GM12865 (cell line): ENCODE measurements at regions not wholly inside any gene's neighbourhood (a gene's known extent, or its start where the extent isn't known, plus 50 kb on each side); places are given as distances from the start of the nearest gene placed in this dataset.

Experiments
- DNase-seq: peaks from one replicate; pipeline ENCODE4 v3.0.0; 2010; ENCODE audit warnings: low read depth
- H3K4me3 ChIP-seq: 2 replicates; pipeline ENCODE4 v1.5.1; 2011; ENCODE audit warnings: mild to moderate bottlenecking, low read depth, low read length, control low read depth
- TF ChIP-seq, protein P1 (sequence below): IDR thresholded peaks from 2 replicates; pipeline ENCODE4 v1.5.1; 2011; ENCODE audit warnings: low read length, control low read depth, low read depth, inconsistent platforms; ENCODE audit not compliant: insufficient read depth; ENCODE audit errors: missing control alignments

DNA sequence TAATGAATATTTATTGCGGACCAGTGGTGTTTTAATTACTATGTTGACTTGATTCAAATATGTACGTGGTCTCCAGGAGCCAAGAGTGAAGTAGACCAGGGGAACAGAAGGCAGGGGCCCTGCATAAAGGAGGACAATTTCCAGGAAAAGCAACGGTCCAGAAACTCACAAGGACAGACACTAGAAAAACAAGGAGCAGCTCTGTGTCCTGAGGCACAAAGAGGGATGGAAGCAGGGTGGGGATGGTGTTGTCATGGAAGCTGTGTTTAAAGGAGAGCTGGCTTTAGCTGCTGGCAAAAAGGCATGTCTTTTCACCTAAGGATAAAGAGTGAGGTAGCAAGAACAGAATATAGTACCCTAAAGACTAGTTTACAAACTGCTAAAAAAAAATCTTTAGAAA, 254.1 kb upstream of the TENM3 start:
- H3K4me3 ChIP-seq, result no peak overlapping the region
- no peak for DNase-seq
- TF ChIP-seq, protein P1, sequence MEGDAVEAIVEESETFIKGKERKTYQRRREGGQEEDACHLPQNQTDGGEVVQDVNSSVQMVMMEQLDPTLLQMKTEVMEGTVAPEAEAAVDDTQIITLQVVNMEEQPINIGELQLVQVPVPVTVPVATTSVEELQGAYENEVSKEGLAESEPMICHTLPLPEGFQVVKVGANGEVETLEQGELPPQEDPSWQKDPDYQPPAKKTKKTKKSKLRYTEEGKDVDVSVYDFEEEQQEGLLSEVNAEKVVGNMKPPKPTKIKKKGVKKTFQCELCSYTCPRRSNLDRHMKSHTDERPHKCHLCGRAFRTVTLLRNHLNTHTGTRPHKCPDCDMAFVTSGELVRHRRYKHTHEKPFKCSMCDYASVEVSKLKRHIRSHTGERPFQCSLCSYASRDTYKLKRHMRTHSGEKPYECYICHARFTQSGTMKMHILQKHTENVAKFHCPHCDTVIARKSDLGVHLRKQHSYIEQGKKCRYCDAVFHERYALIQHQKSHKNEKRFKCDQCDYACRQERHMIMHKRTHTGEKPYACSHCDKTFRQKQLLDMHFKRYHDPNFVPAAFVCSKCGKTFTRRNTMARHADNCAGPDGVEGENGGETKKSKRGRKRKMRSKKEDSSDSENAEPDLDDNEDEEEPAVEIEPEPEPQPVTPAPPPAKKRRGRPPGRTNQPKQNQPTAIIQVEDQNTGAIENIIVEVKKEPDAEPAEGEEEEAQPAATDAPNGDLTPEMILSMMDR, result no peak

DNA sequence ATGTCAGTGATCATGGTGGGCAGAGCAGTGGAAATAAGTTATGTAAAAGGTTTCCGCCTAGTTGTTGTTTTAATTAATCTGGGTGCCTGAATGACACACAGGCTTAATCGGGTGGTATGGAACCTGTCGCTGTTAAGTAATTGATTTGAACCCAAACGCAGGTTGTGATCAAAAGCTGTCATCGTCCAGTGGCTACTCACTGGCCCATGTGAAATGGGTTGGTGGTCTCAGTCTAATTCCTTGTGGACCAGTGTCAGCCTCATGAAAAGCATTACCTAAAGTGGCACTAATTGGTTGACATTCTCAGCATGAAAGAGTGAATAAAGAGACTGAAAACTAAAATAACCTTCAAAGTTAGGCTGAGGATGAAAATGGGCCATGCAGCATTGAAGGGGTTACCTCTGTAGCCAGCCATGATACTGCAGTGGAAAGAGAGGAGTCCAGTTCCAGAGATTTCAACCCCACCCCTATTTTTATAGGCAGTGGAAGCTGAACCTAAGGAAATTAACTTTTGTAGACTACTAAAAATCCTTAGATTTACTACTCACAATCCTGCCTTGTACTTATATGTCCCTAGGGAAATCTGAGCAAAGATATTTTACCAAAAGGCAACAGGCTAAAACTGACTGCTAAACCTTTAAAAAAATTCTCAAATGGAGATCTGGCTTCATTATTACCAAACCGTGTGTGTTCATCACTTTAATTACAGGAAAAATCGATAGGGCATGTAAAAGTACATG, 251.7 kb upstream of the TENM3 start:
- TF ChIP-seq, protein P1, result no peak
- no peak overlapping the region for H3K4me3 ChIP-seq
- DNase-seq, result no peak

- no peak overlapping the region for H3K4me3 ChIP-seq
- TF ChIP-seq, protein P1, result no peak
- DNase-seq, result no peak
These were observed 244.6 kb upstream of the TENM3 start for GRCh38 chr4:181998398-181999295.

DNA sequence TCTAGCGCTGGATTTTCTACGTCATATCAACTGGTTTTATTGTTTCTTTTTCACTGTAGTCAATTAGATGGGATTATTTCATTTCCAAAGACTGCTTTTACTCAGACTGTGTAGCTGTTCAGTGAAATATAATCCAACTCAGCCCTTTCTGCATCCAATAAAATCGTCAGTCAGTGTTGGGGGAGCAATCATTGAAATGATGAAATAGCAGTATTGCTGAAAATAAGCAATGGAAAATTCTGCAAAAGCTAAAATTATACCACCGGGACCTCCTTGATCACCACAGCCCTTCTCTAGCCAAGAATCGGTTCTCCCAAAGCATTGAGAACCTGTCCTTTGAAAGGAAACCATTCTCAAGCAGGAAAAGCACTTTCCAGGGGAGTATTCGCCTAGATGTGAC, 243.1 kb upstream of the TENM3 start:
- DNase-seq, result no peak
- TF ChIP-seq, protein P1, result no peak
- H3K4me3 ChIP-seq, result no peak overlapping the region

DNA sequence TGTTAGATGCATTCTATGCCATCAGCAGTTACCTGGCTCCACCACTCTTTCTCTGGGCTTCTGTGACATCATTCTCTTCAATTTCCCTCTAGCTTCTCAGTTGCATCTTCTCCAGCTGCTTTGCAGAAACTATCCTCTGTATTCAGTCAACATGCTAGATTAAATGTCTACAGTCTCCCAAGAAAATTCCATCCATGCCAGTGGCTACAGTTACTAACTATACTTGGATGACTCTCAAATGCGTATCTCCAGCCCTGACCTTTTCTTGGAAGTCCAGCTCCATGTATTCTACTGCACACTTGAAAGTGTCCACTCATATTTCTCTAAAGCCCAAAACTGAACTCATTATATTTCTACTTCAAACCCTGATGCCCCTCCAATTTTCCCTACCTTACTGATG, 232.3 kb upstream of the TENM3 start:
- DNase-seq, result no peak
- no peak overlapping the region for H3K4me3 ChIP-seq
- TF ChIP-seq, protein P1, result no peak

- DNase-seq, result no peak
- no peak overlapping the region for H3K4me3 ChIP-seq
- TF ChIP-seq, protein P1, result no peak
These were observed 229.0 kb upstream of the TENM3 start for GRCh38 chr4:182014164-182014563.
